ENCODE measurements at regions not wholly inside any gene's neighbourhood (a gene's known extent, or its start where the extent isn't known, plus 50 kb on each side); places are given as distances from the start of the nearest gene placed in this dataset.

DNA sequence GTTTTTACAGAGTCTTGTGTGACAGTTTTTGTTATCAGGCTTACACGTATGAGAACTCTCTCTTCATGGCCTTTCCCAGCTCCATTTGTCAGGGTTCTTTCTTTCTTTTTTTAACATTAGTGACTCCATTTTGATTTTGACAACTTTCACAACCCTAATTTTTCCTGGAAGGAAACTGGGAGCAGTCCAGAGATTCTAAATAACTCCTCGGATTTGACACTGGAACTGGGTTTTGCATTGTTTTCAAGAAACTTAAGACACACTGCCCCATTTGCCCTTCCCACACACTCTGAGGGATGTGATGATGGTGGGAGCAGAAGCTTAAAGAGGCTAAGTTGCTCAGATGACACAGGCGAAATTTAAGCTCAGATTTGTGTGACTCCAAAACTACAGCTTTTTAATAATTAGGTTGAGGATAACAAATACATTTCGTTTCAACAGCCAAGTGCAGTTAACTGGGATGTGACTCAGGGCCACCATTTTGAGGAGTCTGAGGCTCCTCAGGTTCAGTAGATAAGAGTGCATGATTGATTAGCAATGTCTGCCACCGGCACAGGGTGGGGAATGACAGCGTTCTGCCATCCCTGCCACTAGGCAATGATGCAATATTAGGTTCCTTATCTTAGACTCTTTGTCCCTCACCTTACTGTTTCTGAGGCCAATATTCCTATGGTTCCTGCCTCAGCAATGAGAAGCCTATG lies 95.1 kb upstream of the ATP1A1 start:
- DNase-seq: no peak
- no peaks in the 10 kb centered on the region for H3K79me1 ChIP-seq (ENCODE audit: low read depth in 1 of 2, low read length in 2 of 2)
- CTCF ChIA-PET: no interaction called here

More for the DNA sequence above, 95.1 kb upstream of the ATP1A1 start:
- no peak overlapping the region for H2BK5ac ChIP-seq (ENCODE audit: low read depth, low read length, poor library complexity, severe bottlenecking)
- no peak overlapping the region for H2BK120ac ChIP-seq (ENCODE audit: low read depth, low read length)
- H2BK20ac ChIP-seq (ENCODE audit: low read depth, low read length): no peak overlapping the region
- no peak overlapping the region for H4K91ac ChIP-seq (ENCODE audit: insufficient read depth, low read depth, low read length)
- H3K4me1 ChIP-seq (ENCODE audit: control insufficient read depth, insufficient read depth, low read length): no peaks in the 10 kb centered on the region
- no TSS peak for BruUV-seq (replicated peaks)
- 80% methylated on average over 1 of the region's 6 CpGs; no CpG with 5 or more reads in 1 of the 2 experiments for WGBS, 2 experiments (ENCODE audit: extremely low coverage in 2 of 2, insufficient read length in 1 of 2)
- no peaks in the 10 kb centered on the region for H4K20me1 ChIP-seq (ENCODE audit: insufficient read depth, low read length)
- H3K14ac ChIP-seq (replicated peaks; ENCODE audit: low read depth, low read length): no peak overlapping the region
- dilution Hi-C loops (cut with HindIII; ENCODE audit: low sequenced_read_pairs, unreplicated experiment) (no loop called here), in situ Hi-C loops (cut with MboI; ENCODE audit: low sequenced_read_pairs) (no loop called here), intact Hi-C loops (cut with micrococcal nuclease) (no loop called here)
- no peak overlapping the region for H4K5ac ChIP-seq (ENCODE audit: low read depth, low read length)
- H3K9me3 ChIP-seq (ENCODE audit: control insufficient read depth, insufficient read depth, low read length): no peaks in the 10 kb centered on the region
- H3K4me2 ChIP-seq (ENCODE audit: low read depth, low read length): no peak overlapping the region
- no peak overlapping the region for H2BK15ac ChIP-seq (ENCODE audit: low read depth, low read length)
- H3K27me3 ChIP-seq (ENCODE audit: control insufficient read depth, insufficient read depth, low read length): no peaks in the 10 kb centered on the region
- TF ChIP-seq CEBPB (IDR thresholded peaks at IDR 0.05; ENCODE audit: low read depth, low read length) (0 out of 2 replicates have a peak, but pooled peaks have one; percentile 13), RAD21 (IDR thresholded peaks at IDR 0.05; ENCODE audit: low read length) (no peak)
- no peak overlapping the region for H2AFZ ChIP-seq (replicated peaks; ENCODE audit: low read length, poor library complexity)
- H2AK9ac ChIP-seq (replicated peaks; ENCODE audit: low read depth, low read length, poor library complexity): no peak overlapping the region
- no peak overlapping the region for H3K23ac ChIP-seq (ENCODE audit: low read depth, low read length)
- no peak overlapping the region for H3K27ac ChIP-seq (ENCODE audit: insufficient read depth, low read length)
- no peaks in the 10 kb centered on the region for H3K9me1 ChIP-seq (ENCODE audit: insufficient read depth, low read length)
- no peak overlapping the region for H3K4me3 ChIP-seq (ENCODE audit: insufficient read depth, low read depth, low read length)
- no peak for ATAC-seq (ENCODE audit: low read depth)
- H3K18ac ChIP-seq (ENCODE audit: low read depth, low read length): no peak overlapping the region
- POLR2A ChIA-PET (ENCODE audit: unreplicated experiment): no interaction called here
- no peak overlapping the region for H3K56ac ChIP-seq (ENCODE audit: extremely low read depth, insufficient read depth, low read length)
- H4K8ac ChIP-seq (ENCODE audit: low read depth in 2 of 2, low read length in 2 of 2): no peak overlapping the region
- no peak overlapping the region for H3K4ac ChIP-seq (ENCODE audit: low read depth, low read length)
- no peaks in the 10 kb centered on the region for H3K36me3 ChIP-seq (ENCODE audit: control insufficient read depth, insufficient read depth, low read length)
- H2AK5ac ChIP-seq (ENCODE audit: low read depth, low read length): no peak overlapping the region
- H3K9ac ChIP-seq (ENCODE audit: low read depth, low read length): no peak overlapping the region
